Spinal cord (tissue), 9 donors: ENCODE measurements at regions not wholly inside any gene's neighbourhood (a gene's known extent, or its start where the extent isn't known, plus 50 kb on each side); places are given as distances from the start of the nearest gene placed in this dataset.

Experiments
- DNase-seq, 6 donors: peaks; one replicate each; pipeline versions ENCODE4 v3.0.0 to v3.0.0-alpha.2; 2013 to 2015; ENCODE audit warnings: low spot score in 6 of 6, low read depth in 4 of 6
- H3K27ac ChIP-seq: one replicate; pipeline ENCODE4 v1.5.1; 2013; ENCODE audit warnings: low read depth, low read length, control low read depth
- H3K27me3 ChIP-seq: one replicate; pipeline ENCODE4 v1.6.1; 2013; ENCODE audit warnings: low read length; ENCODE audit not compliant: control insufficient read depth, insufficient read depth
- H3K36me3 ChIP-seq: one replicate; pipeline ENCODE4 v1.6.1; 2013; ENCODE audit warnings: low read length; ENCODE audit not compliant: control insufficient read depth, insufficient read depth
- H3K4me1 ChIP-seq: one replicate; pipeline ENCODE4 v1.6.1; 2013; ENCODE audit warnings: low read length; ENCODE audit not compliant: control insufficient read depth, insufficient read depth
- H3K4me3 ChIP-seq: one replicate; pipeline ENCODE4 v1.5.1; 2013; ENCODE audit warnings: low read depth, low read length, control low read depth
- H3K9me3 ChIP-seq: one replicate; pipeline ENCODE4 v1.6.1; 2013; ENCODE audit warnings: low read length; ENCODE audit not compliant: control insufficient read depth, insufficient read depth
- WGBS: methylation state at CpG from one replicate; pipeline ENCODE4 v1.1.5; 2013; ENCODE audit warnings: missing lambda C conversion rate; ENCODE audit not compliant: insufficient coverage; 5-methylcytosine and 5-hydroxymethylcytosine counted together
- donor health status: healthy.

- WGBS, result 56% methylated on average over 5 of the region's 12 CpGs
- no peak overlapping the region for H3K4me3 ChIP-seq
- no peaks in the 10 kb centered on the region for H3K36me3 ChIP-seq
- H3K9me3 ChIP-seq, result no peaks in the 10 kb centered on the region
- H3K27ac ChIP-seq, result no peak overlapping the region
- peak in 1 of 6 donors; percentile 17 for DNase-seq
- H3K27me3 ChIP-seq, result no peaks in the 10 kb centered on the region
- H3K4me1 ChIP-seq, result peaks cover 18% of the 10 kb centered on the region
Measured at GRCh38 chr10:128714644-128715415, 588.6 kb upstream of the MKI67 start.

- Histone ChIP-seq H3K27ac (no peak overlapping the region), H3K4me1 (peaks cover 6% of the 10 kb centered on the region), H3K4me3 (no peak overlapping the region), H3K27me3 (no peaks in the 10 kb centered on the region), H3K9me3 (no peaks in the 10 kb centered on the region), H3K36me3 (no peaks in the 10 kb centered on the region)
- 89% methylated on average over 9 of the region's 9 CpGs for WGBS
- DNase-seq, result no peak
Measured at GRCh38 chr10:128716181-128716580, 590.0 kb upstream of the MKI67 start.

- Histone ChIP-seq H3K4me3 (no peak overlapping the region), H3K36me3 (no peaks in the 10 kb centered on the region), H3K9me3 (no peaks in the 10 kb centered on the region), H3K4me1 (peaks cover 17% of the 10 kb centered on the region), H3K27me3 (no peaks in the 10 kb centered on the region), H3K27ac (no peak overlapping the region)
- 19% methylated on average over 3 of the region's 5 CpGs for whole genome bisulfite sequencing
- DNase-seq, result peak in 4 of 6 donors; percentile 12 to 94 (median 42)
Measured at GRCh38 chr10:128721963-128722445, 595.8 kb upstream of the MKI67 start.

- DNase-seq, result no peak
- peaks cover 17% of the 10 kb centered on the region for H3K4me1 ChIP-seq
- H3K4me3 ChIP-seq, result no peak overlapping the region
- H3K27ac ChIP-seq, result no peak overlapping the region
- no peaks in the 10 kb centered on the region for H3K27me3 ChIP-seq
- no peaks in the 10 kb centered on the region for H3K9me3 ChIP-seq
- no peaks in the 10 kb centered on the region for H3K36me3 ChIP-seq
- WGBS, result no CpG with 5 or more reads among the region's 3 CpGs
Measured at GRCh38 chr10:128722947-128723346, 596.7 kb upstream of the MKI67 start.

GRCh38 chr10:128723631-128724205, 597.5 kb upstream of the MKI67 start:
- WGBS, result 85% methylated on average over 14 of the region's 14 CpGs
- H3K27ac ChIP-seq, result no peak overlapping the region
- no peak for DNase-seq
- peaks cover 17% of the 10 kb centered on the region for H3K4me1 ChIP-seq
- no peak overlapping the region for H3K4me3 ChIP-seq
- no peaks in the 10 kb centered on the region for H3K27me3 ChIP-seq
- no peaks in the 10 kb centered on the region for H3K9me3 ChIP-seq
- no peaks in the 10 kb centered on the region for H3K36me3 ChIP-seq

- Histone ChIP-seq H3K27ac (no peak overlapping the region), H3K4me3 (no peak overlapping the region), H3K4me1 (peaks cover 17% of the 10 kb centered on the region), H3K36me3 (no peaks in the 10 kb centered on the region), H3K27me3 (no peaks in the 10 kb centered on the region), H3K9me3 (no peaks in the 10 kb centered on the region)
- no peak for DNase-seq
- no CpG with 5 or more reads among the region's 2 CpGs for WGBS
Measured at GRCh38 chr10:128725531-128725930, 599.3 kb upstream of the MKI67 start.

- peaks cover 12% of the 10 kb centered on the region for H3K4me1 ChIP-seq
- no peaks in the 10 kb centered on the region for H3K36me3 ChIP-seq
- WGBS, result 88% methylated on average over 5 of the region's 6 CpGs
- no peak overlapping the region for H3K4me3 ChIP-seq
- no peak overlapping the region for H3K27ac ChIP-seq
- H3K9me3 ChIP-seq, result no peaks in the 10 kb centered on the region
- DNase-seq, result no peak
- H3K27me3 ChIP-seq, result no peaks in the 10 kb centered on the region
Measured at GRCh38 chr10:128727114-128727513, 600.9 kb upstream of the MKI67 start.

GRCh38 chr10:128729910-128730420, 603.7 kb upstream of the MKI67 start:
- WGBS, result 88% methylated on average over 4 of the region's 4 CpGs
- no peak overlapping the region for H3K27ac ChIP-seq
- H3K36me3 ChIP-seq, result no peaks in the 10 kb centered on the region
- no peak overlapping the region for H3K4me3 ChIP-seq
- H3K4me1 ChIP-seq, result peaks cover 4% of the 10 kb centered on the region
- no peaks in the 10 kb centered on the region for H3K9me3 ChIP-seq
- no peak for DNase-seq
- H3K27me3 ChIP-seq, result no peaks in the 10 kb centered on the region

- Histone ChIP-seq H3K36me3 (no peaks in the 10 kb centered on the region), H3K27me3 (no peaks in the 10 kb centered on the region), H3K4me1 (peaks cover 4% of the 10 kb centered on the region), H3K4me3 (no peak overlapping the region), H3K9me3 (no peaks in the 10 kb centered on the region), H3K27ac (no peak overlapping the region)
- DNase-seq, result no peak
- 96% methylated on average over 12 of the region's 13 CpGs for WGBS
Measured at GRCh38 chr10:128730922-128731321, 604.7 kb upstream of the MKI67 start.

GRCh38 chr10:128734161-128734560, 607.9 kb upstream of the MKI67 start:
- H3K4me1 ChIP-seq, result peaks cover 4% of the 10 kb centered on the region
- no peak overlapping the region for H3K4me3 ChIP-seq
- no peak for DNase-seq
- no peak overlapping the region for H3K27ac ChIP-seq
- no peaks in the 10 kb centered on the region for H3K27me3 ChIP-seq
- 78% methylated on average over 3 of the region's 5 CpGs for WGBS
- H3K9me3 ChIP-seq, result no peaks in the 10 kb centered on the region
- H3K36me3 ChIP-seq, result no peaks in the 10 kb centered on the region
